Stimulated activated naive CD8-positive, alpha-beta T cell treated with anti-CD3 and anti-CD28 coated beads, Interleukin-15, Interleukin-2, amounts not matched to agents 100 U/mL and 50 U/mL, for 24 hours (primary cell): ENCODE measurements at regions not wholly inside any gene's neighbourhood (a gene's known extent, or its start where the extent isn't known, plus 50 kb on each side); places are given as distances from the start of the nearest gene placed in this dataset.

Experiments used
- ATAC-seq: fragments of 150-1000 bp; cut with Tn5 transposase; one replicate; pipeline ENCODE4 v1.10.0; 2021
- DNase-seq: peaks from one replicate; pipeline ENCODE4 v3.0.0; 2021

GRCh38 chr6:105966481-105966880, 119.7 kb upstream of the PRDM1 start:
- no peak for ATAC-seq
- no peak for DNase-seq

GRCh38 chr6:105964979-105965760, 121.0 kb upstream of the PRDM1 start:
- DNase-seq (no peak), ATAC-seq (no peak)

- DNase-seq = no peak
- no peak for ATAC-seq
Observed at GRCh38 chr6:105954148-105954547, 132.0 kb upstream of the PRDM1 start.

GRCh38 chr6:105952772-105953690, 133.1 kb upstream of the PRDM1 start:
- ATAC-seq = no peak
- DNase-seq = no peak

GRCh38 chr6:105952326-105952725, 133.8 kb upstream of the PRDM1 start:
- ATAC-seq = no peak
- no peak for DNase-seq

GRCh38 chr6:105951322-105951721, 134.8 kb upstream of the PRDM1 start:
- ATAC-seq = no peak
- no peak for DNase-seq

GRCh38 chr6:105949869-105950268, 136.3 kb upstream of the PRDM1 start:
- DNase-seq = no peak
- no peak for ATAC-seq

GRCh38 chr6:105943514-105943913, 142.6 kb upstream of the PRDM1 start:
- DNase-seq = no peak
- no peak for ATAC-seq

- DNase-seq = no peak
- ATAC-seq = no peak
Observed at GRCh38 chr6:105941621-105942412, 144.3 kb upstream of the PRDM1 start.

- ATAC-seq = no peak
- DNase-seq = no peak
Observed at GRCh38 chr6:105940990-105941389, 145.1 kb upstream of the PRDM1 start.

GRCh38 chr6:105936972-105937371, 149.2 kb upstream of the PRDM1 start:
- no peak for ATAC-seq
- DNase-seq = no peak

GRCh38 chr6:105935416-105935815, 150.7 kb upstream of the PRDM1 start:
- no peak for DNase-seq
- ATAC-seq = no peak

- no peak for ATAC-seq
Observed at GRCh38 chr6:105934708-105935107, 151.4 kb upstream of the PRDM1 start.

GRCh38 chr6:105932440-105932839, 153.7 kb upstream of the PRDM1 start:
- no peak for ATAC-seq
- DNase-seq = no peak

More at GRCh38 chr6:105934708-105935107, 151.4 kb upstream of the PRDM1 start:
- no peak for DNase-seq

GRCh38 chr6:105929626-105930025, 156.5 kb upstream of the PRDM1 start:
- no peak for ATAC-seq
- DNase-seq = no peak

- ATAC-seq = peak; percentile 51
- DNase-seq = no peak
Observed at GRCh38 chr6:105926318-105926717, 159.8 kb upstream of the PRDM1 start.

- ATAC-seq = peak; percentile 28
- no peak for DNase-seq
Observed at GRCh38 chr6:105925706-105926105, 160.4 kb upstream of the PRDM1 start.

- ATAC-seq (no peak), DNase-seq (no peak)
Observed at GRCh38 chr6:105921781-105922180, 164.4 kb upstream of the PRDM1 start.

- peak; percentile 65 for ATAC-seq
- DNase-seq = no peak
Observed at GRCh38 chr6:105920071-105920470, 166.1 kb upstream of the PRDM1 start.

GRCh38 chr6:105917038-105917695, 169.0 kb upstream of the PRDM1 start:
- DNase-seq (no peak), ATAC-seq (no peak)

GRCh38 chr6:105911106-105911629, 175.0 kb upstream of the PRDM1 start:
- ATAC-seq = no peak
- no peak for DNase-seq

- no peak for DNase-seq
- ATAC-seq = no peak
Observed at GRCh38 chr6:105909106-105909505, 177.0 kb upstream of the PRDM1 start.
